ENCODE measurements at regions not wholly inside any gene's neighbourhood (a gene's known extent, or its start where the extent isn't known, plus 50 kb on each side); places are given as distances from the start of the nearest gene placed in this dataset.
"Not testable (repeated sequence)": the region's sequence is repeated elsewhere in the genome, so short reads cannot be mapped to it uniquely, and the experiment has no call there.

- Histone ChIP-seq H3K27ac (ENCODE audit: low read depth, low read length) (no peak overlapping the region), H2BK120ac (ENCODE audit: insufficient read depth, low read length, poor library complexity) (no peak overlapping the region)
These were observed 949.2 kb downstream of the TUBA3C start for GRCh38 chr13:18232298-18232993.

GRCh38 chr13:18224411-18224810, 957.2 kb downstream of the TUBA3C start:
- H3K4me1 ChIP-seq (ENCODE audit: control insufficient read depth in 1 of 2, insufficient read depth in 2 of 2, low read length in 2 of 2); H3K9me3 ChIP-seq (ENCODE audit: insufficient read depth, low read depth, low read length); H2BK120ac ChIP-seq (ENCODE audit: insufficient read depth, low read length, poor library complexity); H3K27ac ChIP-seq (ENCODE audit: low read depth, low read length); H3K18ac ChIP-seq (ENCODE audit: low read length); H3K4me3 ChIP-seq (ENCODE audit: low read depth, low read length); H2BK5ac ChIP-seq (ENCODE audit: low read depth, low read length, poor library complexity); H3K23ac ChIP-seq (ENCODE audit: low read length); H3K4ac ChIP-seq (ENCODE audit: low read depth, low read length); H3K79me2 ChIP-seq (ENCODE audit: control insufficient read depth, insufficient read depth, low read length, poor library complexity); DNase-seq; H3K9ac ChIP-seq (ENCODE audit: low read length); H2AFZ ChIP-seq (ENCODE audit: insufficient read depth, low read length, poor library complexity); H4K8ac ChIP-seq (ENCODE audit: low read depth, low read length); H2BK12ac ChIP-seq (ENCODE audit: low read length); H4K91ac ChIP-seq (ENCODE audit: low read depth, low read length); H3K4me2 ChIP-seq (ENCODE audit: low read length); H3K27me3 ChIP-seq (ENCODE audit: insufficient read depth, low read length); H2AK5ac ChIP-seq (ENCODE audit: low read length); H3K36me3 ChIP-seq (ENCODE audit: control insufficient read depth in 1 of 2, insufficient read depth in 2 of 2, low read length in 2 of 2); H4K12ac ChIP-seq (ENCODE audit: low read depth, low read length); H3K79me1 ChIP-seq (ENCODE audit: low read length); H3K14ac ChIP-seq (ENCODE audit: low read length): not testable (repeated sequence)
- WGBS (ENCODE audit: extremely low coverage, insufficient coverage, insufficient read length), result no CpG with 5 or more reads among the region's 3 CpGs

More at GRCh38 chr13:18232298-18232993, 949.2 kb downstream of the TUBA3C start:
- WGBS (ENCODE audit: extremely low coverage, insufficient coverage, insufficient read length), result no CpG with 5 or more reads among the region's 80 CpGs
- no peak overlapping the region for H3K4ac ChIP-seq (ENCODE audit: low read depth, low read length)
- DNase-seq, result no peak
- no peak overlapping the region for H2AK5ac ChIP-seq (ENCODE audit: low read length)
- no peaks in the 10 kb centered on the region for H3K79me1 ChIP-seq (ENCODE audit: low read length)
- no peak overlapping the region for H2BK12ac ChIP-seq (ENCODE audit: low read length)
- no peaks in the 10 kb centered on the region for H3K36me3 ChIP-seq (ENCODE audit: control insufficient read depth in 1 of 2, insufficient read depth in 2 of 2, low read length in 2 of 2)
- no peak overlapping the region for H3K23ac ChIP-seq (ENCODE audit: low read length)
- no peak overlapping the region for H2AFZ ChIP-seq (ENCODE audit: insufficient read depth, low read length, poor library complexity)
- no peaks in the 10 kb centered on the region for H3K4me1 ChIP-seq (ENCODE audit: control insufficient read depth in 1 of 2, insufficient read depth in 2 of 2, low read length in 2 of 2)
- no peak overlapping the region for H3K9ac ChIP-seq (ENCODE audit: low read length)
- H3K79me2 ChIP-seq (ENCODE audit: control insufficient read depth, insufficient read depth, low read length, poor library complexity), result no peaks in the 10 kb centered on the region
- H4K12ac ChIP-seq (ENCODE audit: low read depth, low read length), result no peak overlapping the region
- H3K4me3 ChIP-seq (ENCODE audit: low read depth, low read length), result peak overlapping the region; percentile 45
- H3K27me3 ChIP-seq (ENCODE audit: insufficient read depth, low read length), result no peaks in the 10 kb centered on the region
- H3K18ac ChIP-seq (ENCODE audit: low read length), result no peak overlapping the region
- H4K8ac ChIP-seq (ENCODE audit: low read depth, low read length), result no peak overlapping the region
- H2BK5ac ChIP-seq (ENCODE audit: low read depth, low read length, poor library complexity), result no peak overlapping the region
- no peak overlapping the region for H3K4me2 ChIP-seq (ENCODE audit: low read length)
- peaks cover 54% of the 10 kb centered on the region for H3K9me3 ChIP-seq (ENCODE audit: insufficient read depth, low read depth, low read length)
- no peak overlapping the region for H4K91ac ChIP-seq (ENCODE audit: low read depth, low read length)
- H3K14ac ChIP-seq (ENCODE audit: low read length), result no peak overlapping the region

- not testable (repeated sequence) for H3K27me3 ChIP-seq (ENCODE audit: insufficient read depth, low read length); DNase-seq; H3K18ac ChIP-seq (ENCODE audit: low read length); H3K4me3 ChIP-seq (ENCODE audit: low read depth, low read length); H4K8ac ChIP-seq (ENCODE audit: low read depth, low read length); H3K27ac ChIP-seq (ENCODE audit: low read depth, low read length); H2AK5ac ChIP-seq (ENCODE audit: low read length); H3K79me1 ChIP-seq (ENCODE audit: low read length); H2BK120ac ChIP-seq (ENCODE audit: insufficient read depth, low read length, poor library complexity); H2AFZ ChIP-seq (ENCODE audit: insufficient read depth, low read length, poor library complexity); H3K4ac ChIP-seq (ENCODE audit: low read depth, low read length); H3K79me2 ChIP-seq (ENCODE audit: control insufficient read depth, insufficient read depth, low read length, poor library complexity); H4K12ac ChIP-seq (ENCODE audit: low read depth, low read length); H3K36me3 ChIP-seq (ENCODE audit: control insufficient read depth in 1 of 2, insufficient read depth in 2 of 2, low read length in 2 of 2); H3K4me2 ChIP-seq (ENCODE audit: low read length); H2BK12ac ChIP-seq (ENCODE audit: low read length); H3K23ac ChIP-seq (ENCODE audit: low read length); H3K9ac ChIP-seq (ENCODE audit: low read length); H3K4me1 ChIP-seq (ENCODE audit: control insufficient read depth in 1 of 2, insufficient read depth in 2 of 2, low read length in 2 of 2); H3K14ac ChIP-seq (ENCODE audit: low read length); H2BK5ac ChIP-seq (ENCODE audit: low read depth, low read length, poor library complexity); H4K91ac ChIP-seq (ENCODE audit: low read depth, low read length)
- H3K9me3 ChIP-seq (ENCODE audit: insufficient read depth, low read depth, low read length), result peaks cover 18% of the 10 kb centered on the region
These were observed 966.9 kb downstream of the TUBA3C start for GRCh38 chr13:18214689-18215088.

- H3K14ac ChIP-seq (ENCODE audit: low read length); H3K79me2 ChIP-seq (ENCODE audit: control insufficient read depth, insufficient read depth, low read length, poor library complexity); H3K79me1 ChIP-seq (ENCODE audit: low read length); H2BK120ac ChIP-seq (ENCODE audit: insufficient read depth, low read length, poor library complexity); H4K8ac ChIP-seq (ENCODE audit: low read depth, low read length); H3K4me2 ChIP-seq (ENCODE audit: low read length); H4K12ac ChIP-seq (ENCODE audit: low read depth, low read length); H3K36me3 ChIP-seq (ENCODE audit: control insufficient read depth in 1 of 2, insufficient read depth in 2 of 2, low read length in 2 of 2); H3K4me3 ChIP-seq (ENCODE audit: low read depth, low read length); H2AFZ ChIP-seq (ENCODE audit: insufficient read depth, low read length, poor library complexity); H2AK5ac ChIP-seq (ENCODE audit: low read length); H3K27me3 ChIP-seq (ENCODE audit: insufficient read depth, low read length); H3K4ac ChIP-seq (ENCODE audit: low read depth, low read length); H2BK5ac ChIP-seq (ENCODE audit: low read depth, low read length, poor library complexity); H3K23ac ChIP-seq (ENCODE audit: low read length); H3K18ac ChIP-seq (ENCODE audit: low read length); H2BK12ac ChIP-seq (ENCODE audit: low read length); H4K91ac ChIP-seq (ENCODE audit: low read depth, low read length); DNase-seq; H3K4me1 ChIP-seq (ENCODE audit: control insufficient read depth in 1 of 2, insufficient read depth in 2 of 2, low read length in 2 of 2); H3K27ac ChIP-seq (ENCODE audit: low read depth, low read length); H3K9ac ChIP-seq (ENCODE audit: low read length): not testable (repeated sequence)
- H3K9me3 ChIP-seq (ENCODE audit: insufficient read depth, low read depth, low read length), result peaks cover 18% of the 10 kb centered on the region
- no CpG with 5 or more reads among the region's 2 CpGs for WGBS (ENCODE audit: extremely low coverage, insufficient coverage, insufficient read length)
These were observed 968.1 kb downstream of the TUBA3C start for GRCh38 chr13:18213511-18213910.

All from trophoblast cell (in vitro differentiated cells and primary cell).